PFSK-1 (cell line): ENCODE measurements at regions not wholly inside any gene's neighbourhood (a gene's known extent, or its start where the extent isn't known, plus 50 kb on each side); places are given as distances from the start of the nearest gene placed in this dataset.

Experiments used
- FOXP2 ChIP-seq: optimal IDR thresholded peaks from 2 replicates; pipeline ENCODE3; 2011; ENCODE audit warnings: borderline replicate concordance, control low read depth, inconsistent platforms; ENCODE audit not compliant: insufficient read depth; ENCODE audit errors: extremely low read length, extremely low read depth
- POLR2AphosphoS5 ChIP-seq: IDR thresholded peaks from 2 replicates; pipeline ENCODE4 v1.6.1; 2012; ENCODE audit warnings: low read depth, mild to moderate bottlenecking, control low read depth, low read length, moderate library complexity
- SIN3A ChIP-seq: IDR thresholded peaks from 2 replicates; pipeline ENCODE4 v1.6.1; 2012; ENCODE audit warnings: mild to moderate bottlenecking, low read length, moderate library complexity, borderline replicate concordance; ENCODE audit not compliant: insufficient read depth
- TAF1 ChIP-seq: IDR thresholded peaks from 2 replicates; pipeline ENCODE4 v1.6.1; 2012; ENCODE audit warnings: low read length, control low read depth, borderline replicate concordance; ENCODE audit not compliant: insufficient read depth
- TF ChIP-seq, protein P1 (sequence below), 2 experiments: IDR thresholded peaks; 2 replicates each; pipeline versions ENCODE4 v1.6.1 to v1.8.0; 2011 to 2012; ENCODE audit warnings: low read depth in 2 of 2, low read length in 2 of 2, control low read depth in 1 of 2, inconsistent platforms in 1 of 2, mild to moderate bottlenecking in 1 of 2, moderate library complexity in 1 of 2; ENCODE audit not compliant: insufficient read depth in 1 of 2

DNA sequence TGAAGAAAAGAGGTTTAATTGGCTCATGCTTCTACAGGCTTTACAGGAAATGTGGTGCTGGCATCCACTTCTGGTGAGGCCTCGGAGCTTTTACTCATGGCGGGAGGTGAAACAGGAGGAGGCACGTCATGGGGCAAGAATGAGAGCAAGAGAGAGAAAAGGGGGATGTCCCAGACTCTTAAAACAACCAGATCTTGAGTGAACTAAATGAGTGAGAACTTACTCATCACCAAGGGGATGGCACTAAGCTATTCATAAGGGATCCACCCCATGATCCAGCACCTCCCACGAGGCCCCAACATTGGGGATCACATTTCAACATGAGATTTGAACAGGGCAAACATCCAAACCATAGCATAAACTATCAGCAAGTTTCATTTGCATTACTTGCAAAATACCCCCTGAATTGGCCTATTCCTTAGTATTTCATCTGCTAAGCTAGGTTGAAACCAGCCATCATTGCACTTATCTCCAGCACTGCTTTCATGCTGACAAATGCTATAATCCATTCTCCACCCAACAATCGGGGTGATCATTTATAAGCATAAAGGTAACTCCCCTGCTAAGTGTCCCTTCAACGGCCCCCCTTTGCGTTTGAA, 179.0 kb downstream of the NOC3L start:
- TF ChIP-seq, protein P1, sequence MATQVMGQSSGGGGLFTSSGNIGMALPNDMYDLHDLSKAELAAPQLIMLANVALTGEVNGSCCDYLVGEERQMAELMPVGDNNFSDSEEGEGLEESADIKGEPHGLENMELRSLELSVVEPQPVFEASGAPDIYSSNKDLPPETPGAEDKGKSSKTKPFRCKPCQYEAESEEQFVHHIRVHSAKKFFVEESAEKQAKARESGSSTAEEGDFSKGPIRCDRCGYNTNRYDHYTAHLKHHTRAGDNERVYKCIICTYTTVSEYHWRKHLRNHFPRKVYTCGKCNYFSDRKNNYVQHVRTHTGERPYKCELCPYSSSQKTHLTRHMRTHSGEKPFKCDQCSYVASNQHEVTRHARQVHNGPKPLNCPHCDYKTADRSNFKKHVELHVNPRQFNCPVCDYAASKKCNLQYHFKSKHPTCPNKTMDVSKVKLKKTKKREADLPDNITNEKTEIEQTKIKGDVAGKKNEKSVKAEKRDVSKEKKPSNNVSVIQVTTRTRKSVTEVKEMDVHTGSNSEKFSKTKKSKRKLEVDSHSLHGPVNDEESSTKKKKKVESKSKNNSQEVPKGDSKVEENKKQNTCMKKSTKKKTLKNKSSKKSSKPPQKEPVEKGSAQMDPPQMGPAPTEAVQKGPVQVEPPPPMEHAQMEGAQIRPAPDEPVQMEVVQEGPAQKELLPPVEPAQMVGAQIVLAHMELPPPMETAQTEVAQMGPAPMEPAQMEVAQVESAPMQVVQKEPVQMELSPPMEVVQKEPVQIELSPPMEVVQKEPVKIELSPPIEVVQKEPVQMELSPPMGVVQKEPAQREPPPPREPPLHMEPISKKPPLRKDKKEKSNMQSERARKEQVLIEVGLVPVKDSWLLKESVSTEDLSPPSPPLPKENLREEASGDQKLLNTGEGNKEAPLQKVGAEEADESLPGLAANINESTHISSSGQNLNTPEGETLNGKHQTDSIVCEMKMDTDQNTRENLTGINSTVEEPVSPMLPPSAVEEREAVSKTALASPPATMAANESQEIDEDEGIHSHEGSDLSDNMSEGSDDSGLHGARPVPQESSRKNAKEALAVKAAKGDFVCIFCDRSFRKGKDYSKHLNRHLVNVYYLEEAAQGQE (IDR thresholded peaks at IDR 0.05; ENCODE audit: insufficient read depth in 1 of 2, low read depth in 2 of 2, low read length in 2 of 2) = no peak
- TF ChIP-seq TAF1 (no peak), FOXP2 (no peak), SIN3A (no peak), POLR2AphosphoS5 (no peak)

DNA sequence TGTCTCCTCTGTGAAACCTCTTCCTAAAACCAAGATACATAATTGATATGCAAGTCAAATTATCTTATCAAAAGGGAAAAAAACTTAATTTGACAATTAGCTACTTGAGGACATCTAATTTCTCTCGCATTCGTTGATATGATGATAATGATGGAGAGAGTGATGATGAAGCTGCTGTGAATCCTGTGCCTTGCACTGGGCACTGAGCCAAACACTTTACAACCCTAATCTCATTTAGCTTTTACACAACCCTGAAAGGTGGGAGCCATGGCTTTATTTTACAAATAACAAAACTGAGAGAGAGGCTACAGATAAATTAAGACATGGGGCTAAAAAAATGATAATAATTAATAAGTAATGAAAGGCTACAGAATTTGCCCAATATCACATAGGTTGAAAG, 176.0 kb downstream of the NOC3L start:
- TF ChIP-seq POLR2AphosphoS5 (no peak), SIN3A (no peak), FOXP2 (no peak), TAF1 (no peak)
- TF ChIP-seq, protein P1 (IDR thresholded peaks at IDR 0.05; ENCODE audit: insufficient read depth in 1 of 2, low read depth in 2 of 2, low read length in 2 of 2) = no peak

DNA sequence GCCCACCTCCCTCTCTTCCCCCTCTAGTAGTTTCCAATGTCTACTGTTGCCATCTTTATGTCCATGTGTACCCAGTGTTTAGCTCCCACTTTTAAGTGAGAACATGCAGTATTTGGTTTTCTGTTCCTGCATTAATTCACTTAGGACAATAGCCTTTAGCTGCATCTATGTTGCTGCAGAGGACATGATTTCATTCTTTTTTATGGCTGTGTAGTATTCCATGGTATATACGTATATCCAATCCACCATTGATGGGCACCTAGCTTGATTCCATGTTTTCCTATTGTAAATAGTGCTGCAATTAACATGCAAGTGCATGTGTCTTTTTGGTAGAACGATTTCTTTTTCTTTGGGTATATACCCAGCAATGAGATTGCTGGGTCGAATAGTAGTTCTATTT, 170.4 kb downstream of the NOC3L start:
- TF ChIP-seq FOXP2 (no peak), TAF1 (no peak), POLR2AphosphoS5 (no peak), SIN3A (no peak)
- TF ChIP-seq, protein P1 (IDR thresholded peaks at IDR 0.05; ENCODE audit: insufficient read depth in 1 of 2, low read depth in 2 of 2, low read length in 2 of 2) = no peak

DNA sequence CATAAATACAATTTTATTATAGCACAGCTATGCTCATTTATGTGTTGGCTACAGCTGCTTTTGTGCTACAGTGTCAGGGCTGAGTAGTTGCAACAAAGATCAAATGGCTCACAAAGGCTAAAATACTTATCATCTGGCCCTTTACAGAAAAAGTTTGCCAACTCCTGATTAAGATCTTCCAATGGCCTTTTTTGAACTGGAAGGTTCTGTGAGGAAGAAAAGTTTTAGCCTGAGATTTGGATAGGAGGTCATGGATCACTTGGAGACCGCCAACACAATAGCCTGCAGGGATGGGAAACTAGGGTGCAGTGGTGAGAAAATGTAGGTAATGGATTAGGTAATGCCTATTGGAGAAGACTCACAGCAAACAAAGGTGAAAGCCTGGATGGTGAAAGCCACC, 169.8 kb downstream of the NOC3L start:
- TF ChIP-seq, protein P1 (IDR thresholded peaks at IDR 0.05; ENCODE audit: insufficient read depth in 1 of 2, low read depth in 2 of 2, low read length in 2 of 2) = no peak
- TF ChIP-seq TAF1 (no peak), POLR2AphosphoS5 (no peak), SIN3A (no peak), FOXP2 (no peak)
